IMR-90 (cell line): ENCODE measurements at regions not wholly inside any gene's neighbourhood (a gene's known extent, or its start where the extent isn't known, plus 50 kb on each side); places are given as distances from the start of the nearest gene placed in this dataset.

Experiments used
- BHLHE40 ChIP-seq: fragments of 150-350 bp; IDR thresholded peaks from 2 replicates; pipeline ENCODE4 v1.6.1; 2016; ENCODE audit warnings: mild to moderate bottlenecking, low read depth, low read length
- MAZ ChIP-seq: IDR thresholded peaks from 2 replicates; pipeline ENCODE4 v1.6.1; 2012; ENCODE audit warnings: low read depth, mild to moderate bottlenecking, low read length, improper control_type of control experiment, moderate library complexity, borderline replicate concordance
- POLR2A ChIP-seq: IDR thresholded peaks from 2 replicates; pipeline ENCODE4 v1.6.1; 2012; ENCODE audit warnings: mild to moderate bottlenecking, low read depth, low read length
- RAD21 ChIP-seq: IDR thresholded peaks from 2 replicates; pipeline ENCODE4 v1.6.1; 2012; ENCODE audit warnings: low read length, improper control_type of control experiment
- SMC3 ChIP-seq: fragments of 150-350 bp; IDR thresholded peaks from 2 replicates; pipeline ENCODE4 v1.6.1; 2016; ENCODE audit warnings: low read depth, mild to moderate bottlenecking, antibody characterized with exemption, low read length, moderate library complexity
- TF ChIP-seq, protein P1 (sequence below): conservative IDR thresholded peaks from 2 replicates; pipeline ENCODE4 v1.5.1; 2012; ENCODE audit warnings: mild to moderate bottlenecking, low read depth, low read length, improper control_type of control experiment
- TF ChIP-seq, protein P2 (sequence below): fragments of 150-350 bp; IDR thresholded peaks from 2 replicates; pipeline ENCODE4 v1.6.1; 2016; ENCODE audit warnings: low read depth, mild to moderate bottlenecking, low read length, moderate library complexity, borderline replicate concordance
- TF ChIP-seq, protein P3 (sequence below): fragments of 150-350 bp; IDR thresholded peaks from 2 replicates; pipeline ENCODE4 v1.6.1; 2017; ENCODE audit warnings: mild to moderate bottlenecking, antibody characterized with exemption, low read length, low read depth

DNA sequence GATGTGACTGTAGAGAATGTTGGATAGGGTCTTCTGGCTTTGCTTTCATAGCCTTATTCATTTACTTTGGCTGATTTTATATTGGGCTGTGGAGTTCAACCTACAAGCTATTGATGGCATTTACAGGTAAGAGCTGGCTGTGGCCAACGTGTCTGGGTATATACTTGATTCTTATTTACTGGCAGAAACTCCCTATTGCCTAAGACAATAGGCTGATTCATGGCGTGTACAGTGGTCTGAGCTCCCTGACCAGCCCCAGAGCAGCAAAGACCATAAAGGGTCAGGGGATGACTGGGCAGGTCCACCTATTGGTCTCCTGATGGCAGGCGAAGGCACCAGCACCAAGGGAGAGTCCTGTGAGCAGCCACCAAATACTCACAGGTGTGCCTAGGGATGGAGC lies 190.2 kb upstream of the DMRTA1 start:
- no peak for TF ChIP-seq RAD21
- no peak for TF ChIP-seq POLR2A
- TF ChIP-seq, protein P1, sequence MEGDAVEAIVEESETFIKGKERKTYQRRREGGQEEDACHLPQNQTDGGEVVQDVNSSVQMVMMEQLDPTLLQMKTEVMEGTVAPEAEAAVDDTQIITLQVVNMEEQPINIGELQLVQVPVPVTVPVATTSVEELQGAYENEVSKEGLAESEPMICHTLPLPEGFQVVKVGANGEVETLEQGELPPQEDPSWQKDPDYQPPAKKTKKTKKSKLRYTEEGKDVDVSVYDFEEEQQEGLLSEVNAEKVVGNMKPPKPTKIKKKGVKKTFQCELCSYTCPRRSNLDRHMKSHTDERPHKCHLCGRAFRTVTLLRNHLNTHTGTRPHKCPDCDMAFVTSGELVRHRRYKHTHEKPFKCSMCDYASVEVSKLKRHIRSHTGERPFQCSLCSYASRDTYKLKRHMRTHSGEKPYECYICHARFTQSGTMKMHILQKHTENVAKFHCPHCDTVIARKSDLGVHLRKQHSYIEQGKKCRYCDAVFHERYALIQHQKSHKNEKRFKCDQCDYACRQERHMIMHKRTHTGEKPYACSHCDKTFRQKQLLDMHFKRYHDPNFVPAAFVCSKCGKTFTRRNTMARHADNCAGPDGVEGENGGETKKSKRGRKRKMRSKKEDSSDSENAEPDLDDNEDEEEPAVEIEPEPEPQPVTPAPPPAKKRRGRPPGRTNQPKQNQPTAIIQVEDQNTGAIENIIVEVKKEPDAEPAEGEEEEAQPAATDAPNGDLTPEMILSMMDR: no peak
- TF ChIP-seq BHLHE40: no peak
- TF ChIP-seq, protein P2, sequence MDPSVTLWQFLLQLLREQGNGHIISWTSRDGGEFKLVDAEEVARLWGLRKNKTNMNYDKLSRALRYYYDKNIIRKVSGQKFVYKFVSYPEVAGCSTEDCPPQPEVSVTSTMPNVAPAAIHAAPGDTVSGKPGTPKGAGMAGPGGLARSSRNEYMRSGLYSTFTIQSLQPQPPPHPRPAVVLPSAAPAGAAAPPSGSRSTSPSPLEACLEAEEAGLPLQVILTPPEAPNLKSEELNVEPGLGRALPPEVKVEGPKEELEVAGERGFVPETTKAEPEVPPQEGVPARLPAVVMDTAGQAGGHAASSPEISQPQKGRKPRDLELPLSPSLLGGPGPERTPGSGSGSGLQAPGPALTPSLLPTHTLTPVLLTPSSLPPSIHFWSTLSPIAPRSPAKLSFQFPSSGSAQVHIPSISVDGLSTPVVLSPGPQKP: no peak
- no peak for TF ChIP-seq SMC3
- TF ChIP-seq, protein P3, sequence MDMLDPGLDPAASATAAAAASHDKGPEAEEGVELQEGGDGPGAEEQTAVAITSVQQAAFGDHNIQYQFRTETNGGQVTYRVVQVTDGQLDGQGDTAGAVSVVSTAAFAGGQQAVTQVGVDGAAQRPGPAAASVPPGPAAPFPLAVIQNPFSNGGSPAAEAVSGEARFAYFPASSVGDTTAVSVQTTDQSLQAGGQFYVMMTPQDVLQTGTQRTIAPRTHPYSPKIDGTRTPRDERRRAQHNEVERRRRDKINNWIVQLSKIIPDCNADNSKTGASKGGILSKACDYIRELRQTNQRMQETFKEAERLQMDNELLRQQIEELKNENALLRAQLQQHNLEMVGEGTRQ: no peak
- TF ChIP-seq MAZ: no peak
